H4 (cell line): ENCODE measurements at regions not wholly inside any gene's neighbourhood (a gene's known extent, or its start where the extent isn't known, plus 50 kb on each side); places are given as distances from the start of the nearest gene placed in this dataset.
"Not testable (repeated sequence)": the region's sequence is repeated elsewhere in the genome, so short reads cannot be mapped to it uniquely, and the experiment has no call there.

Experiments used
- DNase-seq: peaks from one replicate; pipeline ENCODE4 v3.0.0-alpha.2; 2015; ENCODE audit warnings: low spot score

GRCh38 chr13:109939180-109939579 lies 152.8 kb upstream of the IRS2 start:
- no peak for DNase-seq

DNA sequence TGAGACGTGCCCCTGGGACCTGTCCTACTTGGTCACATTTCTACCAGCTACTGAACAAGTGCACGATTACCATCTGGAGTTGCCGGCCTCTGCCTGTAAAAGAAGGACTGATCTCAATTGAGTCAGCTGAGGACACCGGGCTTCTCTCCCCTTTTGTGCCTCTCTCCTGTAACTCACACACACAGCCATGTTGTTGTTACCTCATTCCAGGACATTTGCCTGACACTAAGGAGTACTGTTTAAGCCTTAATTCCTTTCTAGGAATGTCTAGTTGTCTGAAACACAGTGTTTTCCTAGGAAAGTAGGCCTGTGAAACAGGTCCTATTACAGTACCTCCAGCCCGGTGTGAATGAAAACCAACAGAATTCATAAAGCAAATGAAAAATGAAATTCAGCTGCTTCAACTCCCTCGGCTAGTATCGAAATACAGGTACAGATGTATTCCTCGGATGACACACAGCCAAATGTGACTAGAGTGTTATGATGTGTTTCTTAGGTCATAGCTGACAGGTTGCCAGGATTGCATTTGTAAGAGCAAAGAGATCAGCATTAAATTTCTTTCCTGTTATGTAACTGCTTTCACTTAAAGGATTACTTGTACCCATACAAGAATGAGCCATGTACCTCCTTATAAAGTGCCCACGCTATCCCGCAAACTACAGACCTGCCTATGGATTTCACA lies 152.0 kb upstream of the IRS2 start:
- DNase-seq, result no peak

GRCh38 chr13:109934520-109934919 lies 148.1 kb upstream of the IRS2 start:
- not testable (repeated sequence) for DNase-seq

- no peak for DNase-seq
Measured at GRCh38 chr13:109933476-109933875, 147.1 kb upstream of the IRS2 start.

GRCh38 chr13:109924376-109924775 lies 138.0 kb upstream of the IRS2 start:
- no peak for DNase-seq

DNA sequence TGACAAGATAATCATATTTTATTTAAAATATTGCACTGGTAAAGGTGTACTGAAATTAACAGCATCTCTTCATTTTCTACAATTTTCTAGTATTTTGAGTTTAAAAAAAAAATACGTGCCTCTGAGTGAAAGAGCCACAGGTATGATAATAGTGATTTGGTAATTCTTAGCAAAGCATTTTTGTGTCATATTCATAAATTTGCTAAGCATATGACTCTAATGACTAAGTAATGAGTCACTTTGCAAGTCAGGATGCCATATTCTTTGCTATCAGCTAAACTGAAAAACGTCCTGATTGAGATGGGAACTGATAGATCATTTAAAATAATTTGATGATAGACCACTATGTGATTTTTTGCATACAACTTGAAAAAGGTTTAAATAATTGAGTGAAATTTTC lies 136.1 kb upstream of the IRS2 start:
- DNase-seq, result no peak

DNA sequence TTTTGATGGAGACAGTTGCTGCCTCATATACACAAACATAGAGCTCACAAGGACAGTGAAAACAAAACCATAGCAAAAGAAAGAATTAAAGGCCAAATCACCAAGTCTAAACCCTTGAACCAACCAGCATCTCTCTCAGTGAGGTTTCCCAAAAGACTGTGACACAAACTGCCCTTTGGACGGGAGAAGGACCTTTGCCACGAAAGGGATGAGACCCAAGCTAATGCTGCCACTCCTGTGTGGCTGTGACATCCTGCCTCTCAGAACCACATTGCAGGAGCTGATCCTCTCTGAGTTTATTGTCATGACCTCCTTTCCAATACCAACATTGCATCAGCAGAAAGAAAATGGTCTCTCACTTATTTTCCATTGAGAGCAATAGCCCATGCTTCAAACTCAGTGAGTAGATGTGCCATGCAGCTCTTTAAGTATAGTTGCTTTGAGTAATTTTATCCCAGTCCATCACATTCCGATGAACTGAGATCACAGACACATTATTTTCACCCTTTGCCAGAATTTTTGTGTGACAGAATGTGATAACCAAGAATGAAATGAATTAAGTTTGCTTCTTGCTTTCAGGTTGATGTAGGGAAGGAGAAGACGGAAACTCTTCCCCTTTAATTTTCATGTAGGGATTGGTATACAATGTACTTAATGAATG lies 133.5 kb upstream of the IRS2 start:
- DNase-seq, result no peak

GRCh38 chr13:109918179-109918711 lies 131.9 kb upstream of the IRS2 start:
- DNase-seq, result peak; percentile 47

- no peak for DNase-seq
Measured at GRCh38 chr13:109917422-109917821, 131.0 kb upstream of the IRS2 start.

GRCh38 chr13:109913936-109914510 lies 127.6 kb upstream of the IRS2 start:
- DNase-seq, result no peak

GRCh38 chr13:109913186-109913585 lies 126.8 kb upstream of the IRS2 start:
- no peak for DNase-seq

DNA sequence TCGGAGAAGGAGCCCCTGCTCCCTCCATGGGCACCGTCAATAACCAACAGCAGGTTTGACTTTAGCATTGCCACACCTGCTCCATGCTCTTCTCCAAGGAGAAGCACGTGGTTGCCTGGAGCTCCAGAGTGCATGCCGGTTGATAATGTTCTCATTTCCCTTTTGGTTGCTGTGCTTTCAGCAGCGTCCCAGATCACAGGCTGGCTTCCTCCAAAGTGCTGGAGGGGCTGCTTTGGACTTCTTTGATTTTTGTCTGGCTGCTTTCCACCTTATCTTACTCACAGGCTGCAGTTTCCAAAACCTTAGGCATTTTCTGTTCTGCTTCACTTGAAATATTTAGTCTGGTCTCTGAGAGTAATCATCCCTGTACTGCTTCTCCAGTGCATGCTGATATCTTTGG lies 123.8 kb upstream of the IRS2 start:
- no peak for DNase-seq

- no peak for DNase-seq
Measured at GRCh38 chr13:109906976-109907375, 120.6 kb upstream of the IRS2 start.

DNA sequence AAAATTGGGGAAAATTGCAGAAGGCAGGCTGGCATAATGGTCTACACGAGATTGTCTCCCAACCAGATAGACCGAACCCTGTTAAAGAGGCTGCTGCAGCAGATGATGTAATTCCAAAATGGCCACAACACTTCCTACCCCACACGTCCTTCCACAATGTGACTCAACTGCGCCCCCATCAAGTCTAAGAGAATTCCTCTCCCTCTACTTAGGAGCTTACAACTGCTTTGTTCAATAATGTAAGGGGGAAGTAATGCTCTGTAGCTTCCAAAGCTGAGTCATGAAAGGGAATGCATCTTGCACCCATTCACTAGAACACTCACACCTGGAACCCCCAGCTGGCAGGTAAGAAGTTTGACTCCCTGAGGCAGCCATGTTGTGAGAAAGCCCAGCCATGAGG lies 117.8 kb upstream of the IRS2 start:
- DNase-seq, result peak; percentile 30

GRCh38 chr13:109900741-109901140 lies 114.4 kb upstream of the IRS2 start:
- no peak for DNase-seq

DNA sequence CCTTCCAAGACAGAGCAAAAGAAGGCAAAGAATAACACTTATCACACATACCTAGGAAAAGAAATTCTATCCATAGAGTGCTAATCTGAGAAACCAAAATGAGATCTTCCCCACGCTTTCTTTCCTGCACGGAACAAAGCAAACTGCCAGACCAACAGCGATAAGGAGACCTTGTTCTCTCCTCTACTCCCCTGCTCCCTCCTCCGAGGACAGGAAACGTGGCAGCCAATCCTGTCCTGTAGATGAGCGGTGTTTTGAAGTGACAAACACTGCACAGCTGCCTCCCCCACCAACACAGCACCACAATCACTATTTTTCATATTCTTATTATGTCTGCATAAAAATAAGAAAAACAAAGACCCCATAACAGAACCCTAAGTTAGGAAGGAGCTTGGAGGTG lies 113.9 kb upstream of the IRS2 start:
- no peak for DNase-seq

DNA sequence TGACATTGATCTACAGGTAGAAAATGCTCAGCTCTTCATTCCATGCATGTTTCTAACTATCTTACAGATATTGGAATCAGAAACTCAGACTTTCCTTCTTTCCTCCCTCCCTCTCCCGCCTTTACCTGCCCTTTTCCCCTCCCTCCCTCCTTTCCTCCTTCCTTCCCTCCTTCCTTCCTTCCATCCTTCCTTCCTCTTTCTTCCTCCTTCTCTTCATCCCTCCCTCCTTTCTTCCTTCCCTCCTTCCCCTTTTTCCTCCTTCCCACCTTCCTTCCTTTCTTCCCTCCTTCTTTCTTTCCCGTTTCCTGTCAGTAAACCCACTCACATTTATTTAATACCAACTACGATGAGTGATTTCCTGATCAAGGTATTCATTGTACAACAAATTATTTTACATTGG lies 113.4 kb upstream of the IRS2 start:
- no peak for DNase-seq

DNA sequence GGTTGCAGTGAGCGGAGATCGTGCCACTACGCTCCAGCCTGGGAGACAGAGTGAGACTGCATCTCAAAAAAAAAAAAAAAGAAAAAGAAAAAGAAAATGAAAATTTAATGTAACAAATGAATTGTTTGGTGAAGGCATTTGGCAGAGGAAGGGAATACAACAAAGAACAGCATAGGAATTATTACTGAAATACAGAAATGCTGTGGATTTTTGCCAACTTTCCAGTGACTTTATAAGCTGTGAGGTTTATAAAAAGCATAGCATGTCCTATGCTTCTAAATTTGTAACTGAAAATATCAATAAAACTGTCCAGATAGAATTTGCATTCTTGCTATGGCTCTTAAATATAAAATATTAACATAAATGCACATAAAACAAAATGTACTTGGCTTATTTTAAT lies 112.9 kb upstream of the IRS2 start:
- DNase-seq, result no peak

- DNase-seq, result no peak
Measured at GRCh38 chr13:109897988-109898624, 111.7 kb upstream of the IRS2 start.

GRCh38 chr13:109892101-109892500 lies 105.7 kb upstream of the IRS2 start:
- DNase-seq, result no peak

- no peak for DNase-seq
Measured at GRCh38 chr13:109885235-109885634, 98.9 kb upstream of the IRS2 start.

DNA sequence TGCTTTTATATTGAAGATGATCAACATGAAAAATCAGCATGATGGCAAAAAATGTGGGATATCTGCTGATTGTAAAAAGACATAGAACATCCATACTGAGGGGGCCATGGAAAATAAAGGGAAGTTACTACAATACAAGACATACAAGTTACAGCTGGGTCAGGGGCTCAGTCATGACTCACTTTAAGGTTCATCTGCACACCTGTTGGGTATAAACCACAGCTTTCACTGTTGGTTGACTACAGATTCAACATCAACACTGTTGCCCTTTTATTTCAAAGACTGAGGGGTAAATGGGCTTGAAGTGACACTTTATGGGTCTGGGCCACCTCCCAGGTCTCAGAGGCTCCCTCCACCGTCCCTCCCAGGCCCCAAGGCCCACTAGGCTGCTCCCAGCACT lies 98.1 kb upstream of the IRS2 start:
- DNase-seq, result no peak
